ENCODE measurements at regions not wholly inside any gene's neighbourhood (a gene's known extent, or its start where the extent isn't known, plus 50 kb on each side); places are given as distances from the start of the nearest gene placed in this dataset.
"Not testable (repeated sequence)": the region's sequence is repeated elsewhere in the genome, so short reads cannot be mapped to it uniquely, and the experiment has no call there.

DNA sequence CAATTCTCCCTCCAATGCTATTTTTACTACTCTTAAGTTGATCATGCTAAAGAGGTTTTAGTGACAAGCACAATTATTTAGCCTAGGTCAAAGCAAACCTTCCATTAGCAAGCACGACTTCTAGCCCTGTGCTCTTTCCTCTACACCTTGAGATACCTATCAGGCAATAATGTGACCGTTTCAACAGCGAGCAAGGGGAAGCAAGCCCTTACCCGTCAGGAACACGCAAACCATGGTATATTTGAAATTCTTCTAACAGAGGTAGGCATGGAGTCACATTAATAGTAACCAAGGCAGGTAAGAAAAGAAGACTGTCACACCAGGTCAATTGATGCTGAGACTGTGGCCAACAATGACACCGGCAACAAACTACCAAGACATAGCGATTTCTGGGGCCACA is 68.9 kb upstream of the VGLL4 start:
- DNase-seq (ENCODE audit: low spot score): no peak

DNA sequence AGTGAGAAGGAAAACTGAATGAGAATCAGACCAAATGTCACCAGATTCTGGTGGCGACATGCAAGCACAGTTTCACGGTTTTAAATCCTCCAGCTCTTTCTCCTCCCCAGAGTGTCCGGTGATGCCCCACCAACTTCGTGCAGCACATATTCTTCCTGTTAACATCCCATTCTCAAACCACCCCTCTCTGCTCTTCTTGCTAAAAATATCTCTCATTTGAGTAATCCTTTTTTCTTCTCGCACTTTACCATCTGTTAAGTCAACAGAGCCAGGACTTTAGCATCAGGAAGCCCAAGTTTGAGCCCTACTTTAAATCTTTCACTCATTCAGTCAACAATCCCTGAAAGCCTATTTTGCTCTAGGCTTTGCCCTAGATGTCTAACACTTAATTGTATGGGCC is 68.2 kb upstream of the VGLL4 start:
- no peak for DNase-seq (ENCODE audit: low spot score)

GRCh38 chr3:11709782-11710181 is 66.1 kb upstream of the VGLL4 start:
- DNase-seq (ENCODE audit: low spot score): no peak

GRCh38 chr3:11707084-11707483 is 63.4 kb upstream of the VGLL4 start:
- DNase-seq (ENCODE audit: low spot score): not testable (repeated sequence)

GRCh38 chr3:11706604-11707003 is 62.9 kb upstream of the VGLL4 start:
- DNase-seq (ENCODE audit: low spot score): no peak

DNA sequence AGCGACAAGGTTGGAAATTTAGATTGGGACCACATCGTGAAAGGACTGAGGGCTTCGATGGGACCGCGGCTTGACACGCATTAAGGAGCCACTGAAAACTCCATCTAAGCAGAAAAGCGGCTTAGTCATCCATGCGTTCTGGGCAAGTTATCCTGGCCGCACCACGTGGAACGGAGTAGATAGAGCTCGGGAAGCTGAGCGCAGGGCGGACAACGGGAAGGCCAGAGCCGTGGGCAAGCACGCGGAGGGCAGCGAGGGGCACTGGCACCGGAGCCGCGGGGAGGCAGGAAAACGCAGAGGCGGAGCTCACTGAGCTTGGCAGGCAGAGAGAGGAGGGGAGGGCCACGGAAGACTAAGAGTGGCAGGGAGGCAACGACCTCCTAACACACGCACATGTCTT is 61.3 kb upstream of the VGLL4 start:
- DNase-seq (ENCODE audit: low spot score): no peak

DNA sequence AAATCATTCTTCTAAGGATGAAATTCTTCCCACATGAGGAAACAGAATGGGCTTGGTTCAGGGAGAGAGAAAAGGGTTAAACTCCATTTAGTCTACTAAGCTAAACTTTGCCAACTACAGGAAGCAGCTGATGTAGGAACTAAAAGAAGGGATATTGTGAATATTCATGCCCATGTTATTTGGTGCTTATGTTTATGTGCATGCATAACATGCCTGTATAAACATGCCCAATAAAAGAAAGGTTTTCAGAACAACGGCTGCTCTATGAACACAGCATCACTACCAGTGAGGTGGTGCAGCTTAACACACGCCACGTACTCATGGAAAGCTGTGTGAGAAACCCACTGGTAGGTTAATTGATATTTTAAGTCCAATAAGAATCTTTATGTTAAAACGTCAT is 59.4 kb upstream of the VGLL4 start:
- DNase-seq (ENCODE audit: low spot score): no peak

DNA sequence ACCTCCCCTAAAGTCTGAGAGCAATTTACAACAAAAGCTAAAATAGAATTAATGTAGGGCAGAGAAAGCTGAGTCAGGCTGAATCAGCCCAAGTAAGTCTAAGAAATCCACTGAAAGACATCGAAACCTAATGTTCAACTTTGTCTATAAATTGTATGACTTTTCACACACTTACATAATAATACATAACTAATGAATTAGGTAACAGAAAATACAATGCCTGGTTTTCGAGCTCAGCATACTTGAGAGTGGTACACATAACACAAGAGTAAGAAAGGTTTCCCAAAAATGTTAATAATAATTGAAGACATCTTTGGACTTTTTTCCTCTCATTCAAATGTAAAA is 55.3 kb upstream of the VGLL4 start:
- DNase-seq (ENCODE audit: low spot score): no peak

GRCh38 chr3:11698326-11699082 is 54.8 kb upstream of the VGLL4 start:
- no peak for DNase-seq (ENCODE audit: low spot score)

DNA sequence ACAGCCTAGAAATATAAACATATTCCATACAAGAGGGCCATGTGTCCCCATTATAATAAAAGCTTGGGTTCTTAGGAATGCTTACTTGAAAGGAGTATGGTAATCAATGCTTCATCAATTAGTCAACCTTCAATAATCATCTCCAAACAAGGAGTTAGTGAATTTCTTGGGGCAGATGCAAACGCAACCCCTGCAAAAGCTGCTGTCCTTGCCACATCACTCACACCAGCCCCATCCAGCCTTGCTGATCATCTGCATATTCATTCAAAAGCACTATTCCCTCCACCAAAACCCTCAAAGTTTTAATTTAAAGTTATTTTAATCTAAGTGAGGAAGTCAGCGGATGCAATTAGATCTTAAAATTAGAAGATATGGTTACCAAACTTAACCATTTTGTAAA is 54.0 kb upstream of the VGLL4 start:
- DNase-seq (ENCODE audit: low spot score): no peak

DNA sequence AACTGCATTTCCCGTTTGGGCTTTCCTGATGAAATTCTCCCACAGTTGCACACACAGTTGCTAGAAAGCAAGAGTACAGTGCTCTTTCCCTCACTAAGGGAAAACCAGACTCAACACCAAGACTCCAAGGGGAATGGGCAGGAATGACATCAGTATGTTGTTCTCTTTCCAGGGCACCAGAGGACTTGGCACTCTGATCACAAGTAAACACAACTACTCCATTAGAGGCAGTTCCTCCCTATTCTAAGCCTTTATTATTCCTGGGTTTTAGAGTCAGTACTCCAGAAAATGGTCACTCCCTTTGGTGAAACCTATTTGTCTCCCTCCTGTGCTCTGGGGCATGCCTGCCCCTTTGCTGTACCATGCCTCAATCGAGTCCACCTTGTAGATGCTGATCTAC is 52.3 kb upstream of the VGLL4 start:
- DNase-seq (ENCODE audit: low spot score): no peak
